CD4-positive, alpha-beta T cell treated with Interleukin-6 for 4 hours (primary cell): ENCODE measurements at regions not wholly inside any gene's neighbourhood (a gene's known extent, or its start where the extent isn't known, plus 50 kb on each side); places are given as distances from the start of the nearest gene placed in this dataset.

Source experiments
- DNase-seq: peaks from one replicate; pipeline ENCODE4 v3.0.0-alpha.2; 2020; ENCODE audit warnings: mixed read lengths

DNA sequence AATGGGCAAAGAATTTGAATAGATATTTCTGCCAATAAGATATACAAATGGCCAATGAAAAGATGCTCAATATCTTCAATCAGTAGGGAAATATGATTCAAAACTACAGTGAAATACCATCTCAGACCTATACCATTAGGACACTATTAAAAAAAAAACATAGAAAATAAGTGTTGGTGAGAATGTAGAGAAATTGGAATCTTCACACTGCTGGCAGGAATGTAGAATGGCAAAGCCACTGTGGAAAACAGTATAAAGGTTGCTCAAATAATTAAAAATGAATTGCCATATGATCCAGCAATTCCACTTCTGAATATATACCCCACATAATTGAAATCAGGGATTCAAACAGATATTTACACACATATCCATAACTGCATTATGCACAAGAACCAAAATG is 88.1 kb upstream of the STARD13 start:
- no peak for DNase-seq

DNA sequence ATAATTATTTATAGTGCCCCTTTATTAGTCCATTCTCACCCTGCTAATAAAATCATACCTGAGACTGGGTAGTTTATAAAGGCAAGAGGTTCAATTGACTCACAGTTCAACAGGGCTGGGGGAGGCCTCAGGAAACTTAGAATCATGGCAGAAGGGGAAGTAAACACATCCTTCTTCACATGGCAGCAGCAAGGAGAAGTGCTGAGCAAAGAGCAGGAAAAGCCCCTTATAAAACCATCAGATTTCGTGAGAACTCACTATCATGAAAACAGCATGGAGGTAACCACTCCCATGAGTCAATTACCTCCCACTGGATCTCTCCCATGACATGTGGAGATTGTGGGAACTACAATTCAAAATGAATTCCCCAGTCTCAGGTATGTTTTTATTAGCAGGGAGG is 89.9 kb upstream of the STARD13 start:
- no peak for DNase-seq

DNA sequence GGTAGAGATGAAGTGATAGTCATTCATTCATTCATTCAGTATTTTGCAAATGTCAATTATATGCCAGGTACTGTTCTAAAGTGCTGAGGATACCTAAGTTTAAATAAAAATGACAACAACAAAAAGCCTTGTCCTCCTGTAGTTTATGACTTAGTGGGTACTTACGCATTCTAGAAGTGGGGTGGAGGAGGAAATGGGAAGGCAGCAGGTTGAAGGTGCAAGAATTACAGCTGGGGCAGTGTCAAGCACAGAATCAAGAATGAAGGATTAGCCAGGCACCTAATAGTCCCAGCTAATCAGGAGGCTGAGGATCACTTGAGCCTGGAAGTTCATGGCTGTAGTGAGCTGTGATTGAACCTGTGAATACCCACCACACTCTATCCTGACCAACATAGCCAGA is 90.7 kb upstream of the STARD13 start:
- no peak for DNase-seq

DNA sequence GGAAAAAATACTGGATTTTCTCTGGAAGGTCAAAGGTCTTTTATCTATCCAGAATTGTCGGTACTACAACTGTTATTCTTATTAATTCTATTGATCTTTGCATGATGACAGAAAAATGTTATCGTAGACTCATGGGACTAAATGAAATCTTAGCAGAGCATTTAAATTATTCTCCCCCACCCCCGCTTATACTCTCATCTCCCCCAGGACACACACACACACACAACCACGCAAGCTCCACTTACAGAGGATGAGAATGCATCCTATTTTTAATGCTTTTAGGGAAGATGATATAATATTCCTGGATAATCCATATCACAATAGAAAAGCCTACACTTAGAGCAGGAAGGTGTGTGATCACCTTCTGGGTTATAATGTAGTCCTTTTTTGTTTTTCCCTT is 91.9 kb upstream of the STARD13 start:
- no peak for DNase-seq

DNA sequence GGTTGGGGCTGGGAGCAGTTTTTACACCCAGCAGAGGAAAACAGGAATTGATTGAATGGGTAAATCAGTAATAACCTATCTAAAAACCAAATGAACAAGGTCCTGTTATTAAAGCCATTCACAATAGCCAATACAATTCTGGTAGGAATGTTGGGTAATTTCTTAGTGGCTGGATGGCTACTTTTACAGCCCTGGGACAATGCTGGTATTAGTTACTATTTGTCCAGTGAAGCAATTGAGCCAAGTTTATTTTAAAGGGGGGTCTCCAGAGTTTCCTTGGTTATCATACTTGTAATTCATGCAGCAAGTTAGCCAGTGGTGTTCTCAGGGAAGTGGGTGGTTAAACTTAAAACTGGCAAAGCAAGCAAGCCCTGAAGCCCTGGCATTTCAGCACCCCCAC is 92.3 kb upstream of the STARD13 start:
- DNase-seq: no peak

DNA sequence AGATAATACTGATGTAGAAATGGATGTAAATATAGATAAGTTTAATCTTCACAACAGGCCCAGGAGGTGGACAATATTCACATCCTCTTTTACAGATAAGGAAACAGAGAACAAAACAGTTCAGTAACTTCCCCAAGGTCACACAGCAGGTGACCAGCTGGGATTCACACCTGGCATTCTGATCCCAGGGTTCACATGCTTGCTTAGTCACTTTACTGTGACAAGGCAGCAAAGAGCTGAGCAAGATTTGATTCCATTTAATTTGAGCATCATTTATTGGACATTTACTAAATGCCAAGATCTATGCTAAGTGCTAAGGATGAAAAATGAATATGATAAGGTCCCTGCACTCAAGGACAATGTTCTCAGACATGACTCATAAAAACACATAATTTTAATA is 94.1 kb upstream of the STARD13 start:
- DNase-seq: no peak

DNA sequence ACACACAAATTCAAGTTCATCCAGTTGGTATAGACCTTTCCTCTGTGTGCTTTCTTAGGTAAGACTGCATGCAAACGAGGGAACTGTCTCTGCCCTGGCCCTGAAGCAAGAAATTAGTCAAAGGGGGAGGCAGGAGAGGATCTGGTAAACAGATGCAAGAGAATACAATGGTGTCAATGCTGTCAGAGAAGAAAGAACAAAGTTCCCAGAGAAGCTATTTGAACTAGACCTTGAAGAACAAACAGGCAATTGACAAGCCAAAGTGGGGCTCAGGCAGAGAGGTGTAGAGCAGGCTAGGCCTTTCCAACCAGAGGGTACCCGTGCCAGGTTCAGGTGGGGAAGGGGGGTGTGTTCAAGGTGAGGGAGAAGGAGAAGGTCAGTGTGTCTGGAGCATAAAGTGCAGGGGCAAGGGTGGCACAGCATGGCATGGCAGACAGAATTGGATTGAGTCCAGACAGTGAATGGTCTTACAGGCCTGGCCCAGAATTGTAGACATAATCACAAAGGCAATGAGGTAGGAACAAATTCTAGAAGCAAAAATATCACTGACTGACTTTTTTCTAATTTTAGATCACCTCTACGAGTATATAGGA is 95.0 kb upstream of the STARD13 start:
- DNase-seq: no peak

DNA sequence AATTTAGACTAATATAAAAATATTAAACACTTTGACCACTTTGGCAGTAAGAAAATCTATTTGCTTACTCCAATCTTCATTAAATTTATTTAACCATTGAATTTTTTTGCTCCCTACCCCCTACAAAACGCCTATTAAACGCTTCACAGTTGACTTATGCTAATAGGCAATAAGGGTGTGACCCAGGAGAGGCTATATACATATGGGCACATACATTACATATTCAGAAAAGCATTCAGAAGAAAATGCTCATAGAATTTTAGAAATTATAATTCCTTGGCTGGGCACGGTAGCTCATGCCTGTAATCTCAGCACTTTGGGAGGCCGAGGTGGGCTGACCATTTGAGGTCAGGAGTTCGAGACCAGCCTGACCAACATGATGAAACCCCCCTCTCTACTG is 95.6 kb upstream of the STARD13 start:
- DNase-seq: no peak

DNA sequence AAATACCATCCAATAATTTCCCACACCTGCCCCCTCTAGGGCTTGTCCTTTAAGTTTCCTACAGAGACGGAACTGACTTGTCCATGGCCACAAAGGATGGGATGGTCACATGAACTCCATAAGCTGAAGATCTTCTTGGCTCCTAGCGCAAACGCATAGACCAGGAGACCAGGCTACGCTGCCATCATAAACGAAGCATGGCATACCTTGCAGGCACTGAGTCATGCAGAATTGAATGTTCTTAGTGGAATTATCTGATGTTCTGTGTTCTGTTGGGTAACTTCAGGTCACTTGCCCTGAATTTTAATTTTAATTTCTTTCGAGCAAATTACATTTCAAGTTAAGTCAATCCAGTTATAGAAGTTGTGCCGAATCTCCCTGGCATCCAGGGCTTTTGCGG is 96.4 kb upstream of the STARD13 start:
- no peak for DNase-seq

DNA sequence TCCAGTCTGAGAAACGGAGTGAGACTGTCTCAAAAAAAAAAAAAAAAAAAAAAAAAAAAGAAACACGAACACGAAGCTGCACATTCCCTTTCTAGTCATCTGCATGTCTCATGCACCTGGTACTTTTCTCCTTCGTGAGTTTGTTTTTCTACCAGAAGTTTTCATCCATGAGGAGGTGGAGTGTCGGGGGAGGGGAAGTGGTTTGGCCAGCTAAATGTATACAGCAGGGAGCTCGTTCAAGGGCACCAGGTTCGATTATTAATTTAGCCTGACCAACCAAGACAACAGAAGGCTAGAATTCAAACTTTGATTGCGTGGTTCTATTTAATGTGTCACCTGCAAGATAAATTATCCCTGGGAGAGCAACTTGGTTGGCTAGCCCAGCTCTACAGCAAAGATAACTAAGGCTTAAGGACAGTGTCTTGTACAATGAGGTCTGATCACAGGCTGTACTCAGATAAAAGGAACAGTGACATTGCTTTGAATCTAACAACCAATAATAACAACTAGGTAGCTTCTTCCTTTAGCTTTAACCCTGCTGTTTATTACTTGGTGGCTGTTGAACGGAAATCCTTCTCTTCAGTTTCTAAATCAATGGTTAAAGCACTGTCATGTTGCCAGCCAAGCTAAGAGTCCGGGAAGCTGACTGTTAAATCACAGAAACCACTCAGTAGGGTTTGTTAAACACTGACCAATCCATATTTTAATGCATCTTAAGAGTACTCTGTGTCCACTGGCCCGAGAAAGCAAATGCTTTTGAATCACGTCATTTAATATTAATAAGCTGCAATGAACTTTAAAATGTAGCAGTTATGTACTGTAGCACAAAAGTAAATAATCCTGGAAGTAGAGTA is 98.4 kb upstream of the STARD13 start:
- no peak for DNase-seq

DNA sequence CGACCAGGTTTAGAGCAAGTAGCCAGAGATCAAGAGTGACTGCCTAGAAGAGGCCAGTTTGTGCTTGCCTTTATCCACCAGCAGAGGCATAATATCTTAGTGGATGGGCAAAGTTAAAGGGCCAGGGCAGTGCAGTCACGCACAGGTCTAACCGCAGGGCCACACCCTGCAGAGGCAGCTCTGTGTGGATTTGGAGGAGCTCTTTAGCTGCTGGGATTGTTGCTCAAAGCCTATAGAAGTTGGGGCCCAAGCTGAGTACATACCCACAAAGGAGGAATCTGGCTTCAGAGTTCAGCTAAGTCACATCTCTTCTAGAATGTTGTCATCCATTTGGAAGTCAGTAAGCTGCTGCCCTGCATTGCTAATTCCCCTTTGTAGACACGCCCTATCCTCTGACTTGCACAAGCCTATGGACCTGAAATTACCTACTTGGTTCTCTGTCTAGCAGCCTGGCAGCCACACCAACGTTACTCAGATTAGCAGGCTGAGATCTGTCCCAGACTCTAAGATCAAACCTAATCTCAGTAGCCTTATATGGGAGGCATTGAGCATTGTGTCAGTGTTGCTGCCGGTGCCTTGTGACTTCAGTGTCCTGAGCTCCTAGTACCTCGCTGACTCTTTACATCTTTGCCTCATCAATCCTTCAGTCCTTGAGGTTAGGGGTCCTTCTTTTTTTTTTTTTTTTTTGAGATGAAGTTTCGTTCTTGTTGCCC is 102.9 kb upstream of the STARD13 start:
- no peak for DNase-seq

DNA sequence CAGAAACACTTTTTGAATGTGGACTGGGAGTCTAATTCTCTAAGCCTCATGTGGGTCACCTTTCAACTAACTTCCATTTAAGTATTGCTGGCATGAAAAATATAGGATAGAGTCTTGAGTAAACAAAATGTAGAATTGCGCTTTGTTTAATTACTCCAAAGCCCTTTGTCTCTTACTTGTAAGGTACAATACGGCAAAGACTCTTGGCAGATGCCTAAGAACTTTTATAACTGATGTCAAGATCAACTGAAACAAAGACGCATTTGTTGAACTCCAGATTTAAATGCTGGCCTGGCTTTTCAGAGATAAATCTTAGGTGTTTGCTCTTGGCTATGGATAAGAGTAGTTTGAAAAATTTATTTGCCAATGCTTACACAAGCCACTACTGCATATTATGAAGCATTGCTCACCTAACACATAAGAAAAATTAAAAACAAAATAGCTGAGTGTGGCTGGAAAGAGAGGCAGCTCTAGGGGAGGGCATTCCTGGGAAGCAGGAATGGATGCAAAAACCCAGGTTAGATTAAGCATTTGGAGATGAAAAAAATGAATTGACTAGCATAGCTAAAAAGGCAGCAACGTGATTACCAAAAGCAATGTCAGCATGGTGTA is 107.3 kb upstream of the STARD13 start:
- no peak for DNase-seq

DNA sequence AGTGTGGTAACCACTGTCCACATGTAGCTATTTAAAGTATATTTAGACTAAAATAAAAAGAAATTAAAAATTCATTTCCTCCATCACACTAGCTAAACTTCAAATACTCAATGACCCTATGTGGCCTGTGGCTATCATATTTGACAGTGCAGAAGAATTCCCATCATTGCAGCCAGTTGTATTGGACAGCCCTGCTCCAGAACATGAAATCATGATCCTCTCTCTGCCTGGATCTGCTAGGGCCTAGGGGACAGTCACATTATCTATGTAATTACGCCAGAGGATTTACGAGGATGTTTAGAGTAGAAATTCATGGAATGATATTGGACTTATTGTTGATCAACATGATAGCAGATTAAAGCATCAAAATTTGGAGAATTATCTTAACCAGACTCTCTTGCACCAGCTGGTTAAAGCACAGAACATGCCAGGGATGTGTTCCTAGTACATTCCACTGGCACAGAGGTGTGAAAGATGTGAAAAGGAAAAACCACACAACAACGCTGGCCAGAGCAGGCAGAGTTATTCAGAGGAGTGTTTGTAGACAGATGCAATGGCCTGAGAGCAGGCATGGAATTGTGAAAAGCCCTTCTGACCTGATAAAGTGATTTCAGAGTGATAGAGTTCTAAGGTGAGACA is 108.9 kb upstream of the STARD13 start:
- no peak for DNase-seq

DNA sequence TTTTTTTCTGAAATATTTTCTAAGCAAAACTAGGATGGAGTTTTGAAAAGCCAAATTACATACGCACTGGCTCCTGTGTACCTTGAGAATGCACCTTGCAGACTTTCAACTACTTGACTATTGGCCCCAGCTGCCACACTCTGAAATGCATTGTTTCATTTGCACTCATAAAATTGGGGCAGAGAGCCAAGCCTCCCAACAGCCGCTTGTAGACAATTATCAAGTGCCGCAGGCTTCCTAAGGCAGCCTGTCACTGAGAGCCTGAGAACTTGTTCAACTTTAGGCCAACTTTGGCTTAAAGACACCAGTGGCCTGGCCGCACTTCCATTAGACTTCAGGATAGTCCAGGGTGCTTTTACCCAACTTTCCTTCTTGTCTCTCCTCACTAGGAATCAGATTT is 115.7 kb upstream of the STARD13 start:
- DNase-seq: no peak

DNA sequence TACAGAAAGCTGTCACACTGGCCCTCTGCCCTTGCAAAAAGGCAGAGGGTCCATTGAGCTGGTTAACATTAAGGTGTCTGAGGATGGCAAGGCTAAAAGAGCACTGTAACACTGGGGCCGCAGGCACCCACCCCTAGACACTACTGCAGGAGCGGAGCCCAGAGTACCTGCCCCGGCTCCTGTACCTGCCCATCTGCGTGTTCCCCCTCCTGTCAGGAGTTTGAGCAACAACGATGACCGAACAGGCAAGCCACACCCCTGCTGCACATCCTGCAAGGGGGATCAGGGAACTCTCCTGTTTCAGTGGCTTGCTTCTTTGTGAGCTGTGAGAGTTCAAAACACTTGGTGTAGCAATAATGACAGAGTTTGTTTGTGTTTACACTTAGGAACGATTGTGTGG is 117.4 kb upstream of the STARD13 start:
- no peak for DNase-seq

DNA sequence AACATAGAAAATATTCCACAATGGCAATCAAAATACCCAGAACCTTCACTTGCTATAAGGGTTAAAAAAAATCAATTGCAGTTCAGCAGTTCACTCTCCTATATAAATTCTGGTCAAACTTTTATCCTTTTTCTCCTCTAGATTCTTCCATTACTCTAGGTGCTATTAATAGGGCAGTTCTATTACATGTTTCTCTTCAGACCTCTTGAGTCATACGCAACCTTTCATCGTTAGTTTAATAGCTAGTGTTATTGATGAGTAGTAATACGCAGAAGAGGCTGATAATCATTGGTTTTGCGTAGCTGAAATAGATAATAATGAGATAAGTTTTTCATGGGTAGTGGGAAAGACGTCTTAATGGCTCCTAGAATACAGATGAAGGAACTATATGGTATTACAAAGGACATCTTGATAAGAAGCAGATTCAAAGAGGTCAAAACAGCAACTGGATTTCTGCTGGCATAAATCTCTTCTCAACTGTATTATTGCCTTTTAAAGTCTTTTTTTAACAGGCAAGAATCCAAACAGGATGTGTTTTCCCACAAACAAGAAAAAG is 118.3 kb upstream of the STARD13 start:
- no peak for DNase-seq

DNA sequence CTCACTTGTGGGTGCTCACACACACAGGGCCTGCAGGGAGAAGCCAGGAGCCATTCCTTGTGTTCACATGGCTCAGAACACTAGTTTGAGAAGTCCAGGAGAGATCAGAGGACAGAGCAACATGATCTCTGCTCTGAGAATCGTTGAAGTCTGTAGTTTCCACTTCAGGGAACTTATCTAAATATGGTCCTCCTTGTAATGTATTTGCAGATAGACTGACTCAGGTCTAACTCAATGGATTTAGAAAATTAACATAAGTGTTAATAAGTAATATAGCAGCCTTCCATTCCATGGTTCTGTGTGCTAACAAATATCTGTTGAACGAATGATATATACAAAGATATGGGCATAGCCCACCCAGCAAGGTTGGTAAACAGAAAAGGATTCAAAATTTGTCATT is 119.8 kb upstream of the STARD13 start:
- no peak for DNase-seq

DNA sequence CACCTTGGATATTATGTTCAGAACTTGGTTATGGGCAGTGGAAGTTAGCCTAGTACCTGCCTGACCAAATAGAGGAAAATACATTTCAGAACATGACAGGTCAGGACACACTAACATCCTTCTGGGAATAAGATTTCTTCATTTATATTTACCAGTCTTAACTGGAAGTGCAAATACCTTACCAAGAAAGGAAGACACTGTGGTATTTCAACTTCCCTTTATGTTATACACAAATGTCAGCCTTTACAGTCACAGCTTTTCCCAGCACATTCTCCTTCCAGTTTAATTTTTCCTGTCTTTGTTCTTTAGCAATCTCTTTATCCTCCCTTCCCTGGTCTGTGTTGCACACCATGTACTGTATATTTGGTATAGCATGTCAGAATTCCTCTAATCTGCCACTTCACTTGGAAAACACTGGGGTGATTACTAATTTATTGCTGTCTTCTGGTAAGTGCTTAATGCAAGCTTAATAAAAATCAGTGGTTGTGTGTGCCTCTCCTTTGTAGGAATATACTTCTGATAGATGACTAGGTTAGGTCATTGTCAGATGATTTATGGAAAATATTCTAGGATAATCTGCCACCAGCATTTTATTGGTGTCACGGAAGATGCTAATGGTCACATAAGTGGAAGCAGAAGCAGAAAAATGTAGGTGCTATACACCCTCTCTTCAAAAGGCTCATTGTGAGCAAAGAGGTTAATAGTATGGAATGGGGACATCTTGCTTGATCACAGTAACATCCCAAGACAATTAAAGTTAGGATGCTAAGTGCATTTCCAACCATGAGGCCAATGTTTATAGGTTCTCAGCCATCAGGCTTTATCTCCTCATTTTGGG is 124.3 kb upstream of the STARD13 start:
- DNase-seq: no peak

DNA sequence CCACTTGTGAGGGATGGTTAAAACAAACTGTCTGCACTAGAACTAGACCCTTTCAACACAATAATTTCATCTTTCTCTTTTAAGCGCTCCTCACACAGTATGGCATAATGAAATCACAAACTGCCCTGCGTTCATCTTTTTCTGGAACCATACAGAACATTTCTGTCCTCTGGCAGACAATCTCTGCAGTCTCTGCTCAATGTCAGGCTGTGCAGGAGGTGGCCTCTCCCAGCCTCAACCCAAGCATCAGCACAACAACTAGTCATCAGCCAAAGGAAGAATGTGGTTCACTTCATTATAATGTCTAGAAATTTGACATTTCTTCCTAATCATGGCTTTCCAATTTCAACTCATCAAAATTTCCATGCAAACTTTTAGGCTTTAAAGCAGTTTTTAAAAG is 125.1 kb upstream of the STARD13 start:
- no peak for DNase-seq

DNA sequence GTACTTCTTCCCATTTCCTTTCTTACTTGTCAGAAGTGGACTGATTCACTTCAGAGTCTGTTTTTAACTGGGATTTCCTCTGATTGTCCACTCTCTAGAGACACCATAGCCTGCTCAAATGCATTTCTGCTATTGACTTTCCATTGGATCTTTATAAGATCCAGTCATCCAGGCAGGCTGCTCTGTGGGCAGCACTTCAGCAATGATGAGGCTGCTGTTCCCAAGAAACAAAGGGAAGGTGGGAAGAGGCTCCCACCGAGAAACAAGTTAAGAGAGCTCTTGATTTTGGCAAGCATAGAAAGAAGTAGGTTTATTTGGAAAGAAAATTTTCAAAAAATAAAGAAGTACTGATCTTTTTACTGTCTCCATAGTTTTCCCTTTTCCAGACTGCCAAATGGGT is 125.8 kb upstream of the STARD13 start:
- no peak for DNase-seq

DNA sequence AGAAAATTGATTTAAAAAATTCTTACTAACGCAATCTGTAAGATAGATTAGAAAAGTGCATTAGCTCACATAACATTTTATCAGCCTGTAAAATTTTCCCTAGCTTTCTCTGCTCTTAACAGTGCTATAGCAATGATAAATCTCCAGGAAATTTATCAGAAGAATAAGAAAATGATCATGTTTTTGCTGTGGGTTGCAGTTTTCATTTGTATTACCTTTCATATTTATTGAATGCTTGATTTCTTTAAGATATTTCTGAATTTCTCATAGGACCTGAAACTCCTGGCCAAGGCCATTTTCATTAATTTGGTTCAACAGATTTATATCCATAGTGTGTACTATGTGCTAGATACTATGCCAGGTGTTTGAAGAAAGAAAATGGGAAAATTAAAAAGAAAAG is 130.3 kb upstream of the STARD13 start:
- DNase-seq: no peak
